K562 (cell line): ENCODE measurements at regions not wholly inside any gene's neighbourhood (a gene's known extent, or its start where the extent isn't known, plus 50 kb on each side); places are given as distances from the start of the nearest gene placed in this dataset.
A peak's percentile ranks its signal among the peaks of the same experiment; 100 is the strongest.

Experiments
- CTCFL ChIP-seq: IDR thresholded peaks from 2 replicates; pipeline ENCODE4 v1.6.1; 2011; ENCODE audit warnings: borderline replicate concordance, low read depth, mild to moderate bottlenecking, moderate library complexity, low read length; ENCODE audit not compliant: insufficient read depth, poor library complexity, severe bottlenecking
- ELK3 ChIP-seq: fragments of 450-650 bp; formaldehyde crosslinking; IDR thresholded peaks from 2 replicates; pipeline ENCODE4 v1.4.0; 2020; ENCODE audit warnings: mild to moderate bottlenecking
- ETV1 ChIP-seq: fragments of 450-650 bp; conservative IDR thresholded peaks from 2 replicates; pipeline ENCODE4 v1.6.1; 2016; ENCODE audit warnings: missing genetic modification characterization, control low read depth, low read depth, missing compliant biosample characterization
- MEF2D ChIP-seq: conservative IDR thresholded peaks from 2 replicates; pipeline ENCODE4 v1.6.1; 2016; ENCODE audit warnings: low read depth, missing genetic modification characterization, missing compliant biosample characterization
- NR0B1 ChIP-seq: fragments of 450-650 bp; IDR thresholded peaks from one replicate; pipeline ENCODE4 v1.6.1; 2018; ENCODE audit warnings: mild to moderate bottlenecking, moderate library complexity; ENCODE audit not compliant: partially characterized antibody
- SAP30 ChIP-seq: fragments of 200-600 bp; sonication (generic); IDR thresholded peaks from 2 replicates; pipeline ENCODE4 v1.6.1; 2012; ENCODE audit warnings: borderline replicate concordance, low read depth, mild to moderate bottlenecking, moderate library complexity, low read length, control low read depth, inconsistent platforms; ENCODE audit not compliant: insufficient read depth, poor library complexity, severe bottlenecking
- SLC30A9 ChIP-seq: fragments of 250-450 bp; sonication (Bioruptor Pico); IDR thresholded peaks from 2 replicates; pipeline ENCODE4 v1.8.0; 2022; ENCODE audit warnings: mild to moderate bottlenecking, moderate library complexity
- TCFL5 ChIP-seq: fragments of 250-450 bp; sonication (Bioruptor Pico); conservative IDR thresholded peaks from 2 replicates; pipeline ENCODE4 v1.6.1; 2021; ENCODE audit warnings: mild to moderate bottlenecking, moderate library complexity, matching md5 sums
- UBTF ChIP-seq, 2 experiments: IDR thresholded peaks; 2 replicates each; pipeline ENCODE4 v1.6.1; 2012; ENCODE audit warnings: improper control_type of control experiment in 2 of 2, low read depth in 2 of 2, low read length in 2 of 2, borderline replicate concordance in 1 of 2
- XRCC3 ChIP-seq: fragments of 450-650 bp; IDR thresholded peaks from 2 replicates; pipeline ENCODE4 v1.6.1; 2017; ENCODE audit warnings: mild to moderate bottlenecking, moderate library complexity
- ZBTB2 ChIP-seq: fragments of 450-650 bp; IDR thresholded peaks from 2 replicates; pipeline ENCODE4 v1.6.1; 2016; ENCODE audit warnings: antibody characterized with exemption
- ZBTB49 ChIP-seq: sonication (generic); formaldehyde crosslinking; IDR thresholded peaks from 2 replicates; pipeline ENCODE4 v1.8.0; 2022; ENCODE audit warnings: missing genetic modification reagents, mild to moderate bottlenecking, borderline replicate concordance
- ZNF184 ChIP-seq: sonication (generic); formaldehyde crosslinking; IDR thresholded peaks from 2 replicates; pipeline ENCODE4 v1.5.0; 2020; ENCODE audit warnings: missing genetic modification reagents
- ZNF197 ChIP-seq: fragments of 200-800 bp; sonication (Bioruptor generic); IDR thresholded peaks from 2 replicates; pipeline ENCODE4 v1.6.1; 2016; ENCODE audit warnings: low read depth, missing genetic modification characterization, missing compliant biosample characterization
- ZNF655 ChIP-seq: fragments of 250-450 bp; sonication (Bioruptor Pico); IDR thresholded peaks from 2 replicates; pipeline ENCODE4 v1.5.0; 2021

GRCh38 chr7:136079066-136079465 is 101.9 kb upstream of the MTPN start (continued):
- TF ChIP-seq ZBTB49 (no peak), ZNF655 (no peak), MEF2D (tag) (no peak), UBTF (IDR thresholded peaks at IDR 0.05; ENCODE audit: borderline replicate concordance in 1 of 2, low read depth in 2 of 2, low read length in 2 of 2) (no peak), SAP30 (no peak), ETV1 (tag) (no peak), CTCFL (no peak), ELK3 (CRISPR knock-in tag) (no peak), NR0B1 (no peak), ZNF184 (CRISPR knock-in tag) (no peak), SLC30A9 (CRISPR knock-in tag) (no peak), ZNF197 (CRISPR knock-in tag) (no peak), TCFL5 (CRISPR knock-in tag) (no peak), ZBTB2 (no peak), XRCC3 (peak; percentile 81; the same call in 1 of the 2 replicates)
